ENCODE measurements at regions not wholly inside any gene's neighbourhood (a gene's known extent, or its start where the extent isn't known, plus 50 kb on each side); places are given as distances from the start of the nearest gene placed in this dataset.

DNA sequence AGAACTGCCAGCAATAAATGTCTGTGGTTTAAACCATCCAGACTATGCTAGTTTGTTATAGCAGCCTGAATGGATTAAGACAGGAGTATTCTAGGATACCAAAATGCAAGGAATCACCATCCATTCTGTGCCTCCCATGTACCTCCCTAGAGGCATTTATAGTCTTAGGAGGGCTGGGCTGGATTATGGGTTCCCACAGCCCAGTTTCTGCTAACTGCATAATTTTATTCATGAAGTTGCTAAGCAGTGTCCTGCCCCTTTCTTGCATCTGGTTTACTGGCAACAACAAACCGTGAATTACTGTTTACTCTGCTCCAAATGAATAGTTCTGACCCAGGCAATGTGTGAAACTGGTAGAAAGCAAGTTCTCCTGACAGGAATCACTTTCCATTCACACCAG is 67.1 kb upstream of the PRKX start:
- DNase-seq (ENCODE audit: low read depth), result no peak

DNA sequence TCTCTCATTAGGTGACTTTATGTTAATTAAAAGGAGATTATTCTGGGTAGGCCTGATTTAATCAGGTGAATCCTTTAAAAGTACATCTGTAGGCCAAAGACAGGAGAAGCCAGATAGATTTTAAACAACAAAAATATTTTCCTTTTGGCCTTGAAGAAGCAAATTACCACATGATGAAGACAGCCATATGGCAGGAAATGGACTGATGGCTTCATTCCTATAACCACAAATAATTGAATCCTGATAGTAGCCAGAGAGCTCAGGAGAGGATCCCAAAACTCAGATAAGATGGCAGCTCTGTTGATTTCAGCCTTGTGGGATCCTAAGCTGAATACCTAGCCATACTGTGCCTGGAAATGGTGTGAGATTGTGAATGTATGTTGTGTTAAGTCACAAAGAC is 66.1 kb upstream of the PRKX start:
- DNase-seq (ENCODE audit: low read depth), result no peak

DNA sequence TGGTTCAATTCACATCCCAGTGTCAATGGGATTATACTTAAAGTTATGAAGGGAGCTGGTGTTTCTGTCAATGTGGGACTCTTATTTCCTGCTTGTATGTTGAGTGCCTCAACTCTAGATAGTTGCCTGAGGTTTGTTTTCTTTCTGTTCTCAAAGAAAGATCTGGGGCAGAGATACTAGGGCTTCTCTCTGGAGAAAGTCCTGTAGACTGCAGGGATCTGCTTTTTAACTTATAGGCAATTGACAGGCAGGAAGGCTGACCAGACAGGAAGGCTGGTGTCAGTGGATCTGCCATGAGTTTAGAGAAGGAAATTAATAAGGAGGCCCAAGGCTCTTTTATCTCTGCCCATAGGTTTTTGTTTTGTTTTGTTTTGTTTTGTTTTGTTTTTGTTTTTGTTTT is 64.0 kb upstream of the PRKX start:
- DNase-seq (ENCODE audit: low read depth), result no peak

DNA sequence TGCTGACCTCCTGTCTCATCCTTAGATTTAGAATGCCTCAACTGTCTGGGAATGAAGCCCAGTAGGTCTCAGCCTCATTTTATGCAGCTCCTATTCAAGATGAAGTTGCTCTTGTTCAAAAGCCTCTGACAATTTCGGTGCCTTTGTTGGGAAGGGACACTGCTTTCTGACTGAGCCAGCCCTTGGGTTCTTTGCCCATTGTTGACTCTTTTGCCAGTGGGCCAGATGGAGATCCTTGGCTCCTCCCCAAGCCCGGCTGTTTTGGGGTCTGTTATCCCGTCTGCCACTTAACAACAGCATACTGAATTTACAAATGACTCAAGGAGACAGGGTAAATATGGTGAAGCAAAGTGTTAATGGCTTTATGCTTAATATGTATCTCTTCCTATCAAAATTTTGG is 58.3 kb upstream of the PRKX start:
- no peak for DNase-seq (ENCODE audit: low read depth)

DNA sequence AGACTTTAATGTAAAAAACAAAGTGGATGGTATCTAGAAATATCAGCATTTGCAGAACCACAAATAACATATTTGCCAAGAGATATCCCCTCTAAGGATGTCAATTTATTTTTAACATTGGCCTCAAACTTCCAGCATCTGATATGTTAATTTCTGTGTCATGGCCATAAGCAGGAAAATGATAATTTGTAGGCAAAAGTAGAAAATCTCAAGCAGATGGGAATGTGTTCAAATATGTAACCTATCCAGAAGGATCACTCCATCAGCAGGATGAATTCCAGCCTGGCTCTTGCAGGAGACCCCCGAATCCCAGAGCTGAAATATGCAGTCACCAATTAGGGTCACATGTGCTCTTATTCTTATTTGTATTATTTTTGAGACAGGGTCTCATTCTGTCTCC is 55.4 kb upstream of the PRKX start:
- no peak for DNase-seq (ENCODE audit: low read depth)

Data from CMK (cell line).